Naive thymus-derived CD8-positive, alpha-beta T cell (primary cell): ENCODE measurements at regions not wholly inside any gene's neighbourhood (a gene's known extent, or its start where the extent isn't known, plus 50 kb on each side); places are given as distances from the start of the nearest gene placed in this dataset.
"Not testable (repeated sequence)": the region's sequence is repeated elsewhere in the genome, so short reads cannot be mapped to it uniquely, and the experiment has no call there.

ENCODE experiments used
- ATAC-seq, 2 donors: fragments of 150-1000 bp; cut with Tn5 transposase in 1 of 2; sonication (Bioruptor Pico), chemical (Tn5 transposase) in 1 of 2; 1 replicate in 1 of 2; 2 replicates in 1 of 2; pipeline ENCODE4 v1.10.0; 2021; ENCODE audit warnings: mild to moderate bottlenecking in 2 of 2, moderate library complexity in 2 of 2
- POLR2A ChIA-PET: fragments of 350-600 bp; sonication (Branson Sonifier 250); formaldehyde crosslinking; loops from one replicate; lab custom pipeline; 2021; ENCODE audit warnings: antibody characterized with exemption; lab: Charles Lee
- DNase-seq, 10 donors: peaks; one replicate each; pipeline versions ENCODE4 v3.0.0 to v3.0.0-alpha.2; 2020 to 2022
- H3K27ac Mint-ChIP-seq, 10 donors: one replicate each; pipeline ENCODE4 v1.8.0; 2020 to 2022; ENCODE audit warnings: mild to moderate bottlenecking in 10 of 10, mixed read lengths in 10 of 10, moderate library complexity in 4 of 10, inconsistent platforms in 1 of 10
- H3K27me3 Mint-ChIP-seq, 5 donors: one replicate each; pipeline ENCODE4 v1.8.0; 2021 to 2022; ENCODE audit warnings: mixed read lengths in 5 of 5
- H3K36me3 Mint-ChIP-seq, 3 donors: one replicate each; pipeline ENCODE4 v1.8.0; 2020 to 2022; ENCODE audit warnings: mixed read lengths in 3 of 3, mild to moderate bottlenecking in 2 of 3, inconsistent platforms in 1 of 3
- H3K4me1 Mint-ChIP-seq, 4 donors: one replicate each; pipeline ENCODE4 v1.8.0; 2021 to 2022; ENCODE audit warnings: mixed read lengths in 4 of 4
- H3K4me3 Mint-ChIP-seq, 10 donors: one replicate each; pipeline ENCODE4 v1.8.0; 2020 to 2022; ENCODE audit warnings: mild to moderate bottlenecking in 10 of 10, mixed read lengths in 10 of 10, moderate library complexity in 6 of 10, inconsistent platforms in 1 of 10
- H3K9me3 Mint-ChIP-seq, 9 donors: one replicate each; pipeline ENCODE4 v1.8.0; 2020 to 2022; ENCODE audit warnings: mixed read lengths in 9 of 9, mild to moderate bottlenecking in 3 of 9, inconsistent platforms in 1 of 9, moderate library complexity in 1 of 9

GRCh38 chr14:43651185-43651787 lies 855.8 kb downstream of the FSCB start:
- peaks cover 0 to 7% (median 0%) of the 10 kb centered on the region in 3 donors for H3K36me3 Mint-ChIP-seq
- no peak overlapping the region for H3K4me3 Mint-ChIP-seq
- ATAC-seq (no peak), DNase-seq (no peak)
- no peak overlapping the region for H3K27ac Mint-ChIP-seq
- H3K27me3 Mint-ChIP-seq, result no peaks in the 10 kb centered on the region
- POLR2A ChIA-PET, result no interaction called here
- H3K4me1 Mint-ChIP-seq, result no peaks in the 10 kb centered on the region
- H3K9me3 Mint-ChIP-seq, result peaks cover 7 to 59% (median 23%) of the 10 kb centered on the region in 9 donors

- no peak overlapping the region for H3K4me3 Mint-ChIP-seq
- ATAC-seq (no peak), DNase-seq (no peak)
- POLR2A ChIA-PET, result no interaction called here
- H3K27me3 Mint-ChIP-seq, result no peaks in the 10 kb centered on the region
- no peaks in the 10 kb centered on the region for H3K4me1 Mint-ChIP-seq
- no peak overlapping the region for H3K27ac Mint-ChIP-seq
- peaks cover 0 to 7% (median 0%) of the 10 kb centered on the region in 3 donors for H3K36me3 Mint-ChIP-seq
- peaks cover under 1 to 58% (median 25%) of the 10 kb centered on the region in 9 donors for H3K9me3 Mint-ChIP-seq
Observed at GRCh38 chr14:43649508-43649907, 857.6 kb downstream of the FSCB start.

GRCh38 chr14:43647302-43647701 lies 859.8 kb downstream of the FSCB start:
- Mint-ChIP-seq H3K36me3 (peaks cover 0 to 7% (median 0%) of the 10 kb centered on the region in 3 donors), H3K27me3 (no peaks in the 10 kb centered on the region), H3K4me3 (no peak overlapping the region), H3K4me1 (no peaks in the 10 kb centered on the region), H3K27ac (no peak overlapping the region), H3K9me3 (peaks cover 2 to 45% (median 22%) of the 10 kb centered on the region in 9 donors)
- POLR2A ChIA-PET, result no interaction called here
- ATAC-seq (no peak), DNase-seq (no peak)

- ATAC-seq, result no peak
- no peaks in the 10 kb centered on the region for H3K4me1 Mint-ChIP-seq
- POLR2A ChIA-PET, result no interaction called here
- H3K27me3 Mint-ChIP-seq, result no peaks in the 10 kb centered on the region
- H3K27ac Mint-ChIP-seq, result no peak overlapping the region
- no peak overlapping the region for H3K4me3 Mint-ChIP-seq
- DNase-seq, result no peak
- peaks cover 0 to 25% (median 11%) of the 10 kb centered on the region in 9 donors for H3K9me3 Mint-ChIP-seq
- no peaks in the 10 kb centered on the region for H3K36me3 Mint-ChIP-seq
Observed at GRCh38 chr14:43640718-43641267, 866.3 kb downstream of the FSCB start.

GRCh38 chr14:43625294-43625693 lies 881.8 kb downstream of the FSCB start:
- POLR2A ChIA-PET, result no interaction called here
- DNase-seq, result no peak
- Mint-ChIP-seq H3K9me3 (peaks cover 0 to 12% (median 3%) of the 10 kb centered on the region in 9 donors), H3K27ac (no peak overlapping the region), H3K36me3 (no peaks in the 10 kb centered on the region), H3K27me3 (no peaks in the 10 kb centered on the region), H3K4me3 (no peak overlapping the region), H3K4me1 (no peaks in the 10 kb centered on the region)
- no peak for ATAC-seq

- no peaks in the 10 kb centered on the region for H3K36me3 Mint-ChIP-seq
Observed at GRCh38 chr14:43621282-43621681, 885.8 kb downstream of the FSCB start.

GRCh38 chr14:43595096-43595772 lies 911.8 kb downstream of the FSCB start:
- Mint-ChIP-seq H3K4me3 (no peak overlapping the region), H3K27me3 (no peaks in the 10 kb centered on the region), H3K9me3 (peaks cover 0 to 18% (median 12%) of the 10 kb centered on the region in 9 donors)

More at GRCh38 chr14:43621282-43621681, 885.8 kb downstream of the FSCB start:
- ATAC-seq (no peak), DNase-seq (no peak)
- H3K4me3 Mint-ChIP-seq, result no peak overlapping the region
- peaks cover 0 to 5% (median 3%) of the 10 kb centered on the region in 9 donors for H3K9me3 Mint-ChIP-seq
- POLR2A ChIA-PET, result no interaction called here
- H3K4me1 Mint-ChIP-seq, result no peaks in the 10 kb centered on the region
- no peaks in the 10 kb centered on the region for H3K27me3 Mint-ChIP-seq
- no peak overlapping the region for H3K27ac Mint-ChIP-seq

GRCh38 chr14:43591776-43592175 lies 915.3 kb downstream of the FSCB start:
- ATAC-seq (no peak), DNase-seq (no peak)
- H3K27ac Mint-ChIP-seq, result no peak overlapping the region
- POLR2A ChIA-PET, result no interaction called here
- no peaks in the 10 kb centered on the region for H3K27me3 Mint-ChIP-seq
- no peaks in the 10 kb centered on the region for H3K36me3 Mint-ChIP-seq
- H3K4me1 Mint-ChIP-seq, result no peaks in the 10 kb centered on the region
- no peak overlapping the region for H3K4me3 Mint-ChIP-seq
- H3K9me3 Mint-ChIP-seq, result peaks cover 0 to 11% (median 8%) of the 10 kb centered on the region in 9 donors

More at GRCh38 chr14:43595096-43595772, 911.8 kb downstream of the FSCB start:
- Mint-ChIP-seq H3K36me3 (peaks cover 0 to 2% (median 0%) of the 10 kb centered on the region in 3 donors), H3K4me1 (no peaks in the 10 kb centered on the region), H3K27ac (no peak overlapping the region)
- ATAC-seq, result no peak
- POLR2A ChIA-PET, result no interaction called here
- no peak for DNase-seq

- Mint-ChIP-seq H3K4me3 (no peak overlapping the region), H3K36me3 (no peaks in the 10 kb centered on the region), H3K4me1 (no peaks in the 10 kb centered on the region), H3K27ac (no peak overlapping the region), H3K27me3 (no peaks in the 10 kb centered on the region), H3K9me3 (peaks cover 0 to 8% (median 0%) of the 10 kb centered on the region in 9 donors)
- POLR2A ChIA-PET, result no interaction called here
- DNase-seq, result no peak
- ATAC-seq, result no peak
Observed at GRCh38 chr14:43587183-43587582, 919.9 kb downstream of the FSCB start.

- no peaks in the 10 kb centered on the region for H3K36me3 Mint-ChIP-seq
- no peak overlapping the region for H3K4me3 Mint-ChIP-seq
- ATAC-seq, result no peak
- DNase-seq, result no peak
- POLR2A ChIA-PET, result no interaction called here
- H3K4me1 Mint-ChIP-seq, result no peaks in the 10 kb centered on the region
- H3K27me3 Mint-ChIP-seq, result no peaks in the 10 kb centered on the region
- H3K27ac Mint-ChIP-seq, result no peak overlapping the region
- H3K9me3 Mint-ChIP-seq, result peaks cover 0 to 18% (median 13%) of the 10 kb centered on the region in 9 donors
Observed at GRCh38 chr14:43579671-43580070, 927.4 kb downstream of the FSCB start.

- H3K9me3 Mint-ChIP-seq, result peaks cover 0 to 16% (median 2%) of the 10 kb centered on the region in 9 donors
- POLR2A ChIA-PET, result no interaction called here
- no peak overlapping the region for H3K27ac Mint-ChIP-seq
- DNase-seq (no peak), ATAC-seq (no peak)
- H3K4me3 Mint-ChIP-seq, result no peak overlapping the region
- no peaks in the 10 kb centered on the region for H3K36me3 Mint-ChIP-seq
- no peaks in the 10 kb centered on the region for H3K4me1 Mint-ChIP-seq
- no peaks in the 10 kb centered on the region for H3K27me3 Mint-ChIP-seq
Observed at GRCh38 chr14:43568022-43568421, 939.1 kb downstream of the FSCB start.

GRCh38 chr14:43548368-43548767 lies 958.7 kb downstream of the FSCB start:
- Mint-ChIP-seq H3K27ac (no peak overlapping the region), H3K36me3 (no peaks in the 10 kb centered on the region), H3K4me1 (peaks cover 0 to 2% (median 0%) of the 10 kb centered on the region in 4 donors), H3K4me3 (no peak overlapping the region), H3K27me3 (no peaks in the 10 kb centered on the region), H3K9me3 (peaks cover 0 to 7% (median 3%) of the 10 kb centered on the region in 9 donors)
- no peak for ATAC-seq
- DNase-seq, result no peak
- POLR2A ChIA-PET, result no interaction called here

- H3K4me3 Mint-ChIP-seq, H3K27ac Mint-ChIP-seq, H3K4me1 Mint-ChIP-seq, ATAC-seq, H3K9me3 Mint-ChIP-seq, H3K36me3 Mint-ChIP-seq, DNase-seq, POLR2A ChIA-PET, H3K27me3 Mint-ChIP-seq: not testable (repeated sequence)
Observed at GRCh38 chr14:43547596-43547995, 959.5 kb downstream of the FSCB start.
